GM12878 (cell line): ENCODE measurements at regions not wholly inside any gene's neighbourhood (a gene's known extent, or its start where the extent isn't known, plus 50 kb on each side); places are given as distances from the start of the nearest gene placed in this dataset.

ENCODE experiments used
- ATAC-seq: fragments of 200-7000 bp; cut with Tn5 transposase; 3 replicates; pipeline ENCODE4 v1.9.1; 2020; ENCODE audit warnings: mild to moderate bottlenecking, moderate library complexity
- BruUV-seq: library from RNA; stranded (reverse); fragments of 400-500 nt; replicated peaks from 2 replicates; lab custom pipeline; 2021; lab: Mats Ljungman, UMichigan
- CTCF ChIA-PET: fragments of 300-600 bp; sonication (Branson Sonifier 250); formaldehyde crosslinking; extraction: SDS; loops from one replicate; lab custom pipeline; 2021; ENCODE audit warnings: inconsistent platforms; lab: Yijun Ruan, JAX
- POLR2A ChIA-PET: fragments of 350-600 bp; formaldehyde crosslinking; extraction: SDS; loops from one replicate; lab custom pipeline; 2021; ENCODE audit warnings: inconsistent platforms; lab: Charles Lee
- RAD21 ChIA-PET: fragments of 300-600 bp; sonication (Branson Sonifier 250); formaldehyde crosslinking; loops from one replicate; lab custom pipeline; 2023; ENCODE audit warnings: antibody characterized with exemption; ENCODE audit not compliant: unreplicated experiment; lab: Charles Lee
- SMC1A ChIA-PET: fragments of 300-600 bp; sonication (Branson Sonifier 250); formaldehyde crosslinking; loops from one replicate; lab custom pipeline; 2023; ENCODE audit not compliant: unreplicated experiment, uncharacterized antibody; lab: Charles Lee
- DNase-seq: peaks from one replicate; pipeline ENCODE4 v3.0.0-alpha.2; 2011; ENCODE audit warnings: low read depth, low spot score
- FAIRE-seq: peaks from 3 replicates; lab custom pipeline; 2011; peaks lifted over from hg19 to GRCh38; lab: Jason Lieb, UNC
- H2AFZ ChIP-seq: 2 replicates; pipeline ENCODE4 v1.6.0; 2011; ENCODE audit warnings: low read depth, low read length, control low read depth; ENCODE audit not compliant: control insufficient read depth
- H3K27ac ChIP-seq: 2 replicates; pipeline ENCODE4 v1.5.1; 2011; ENCODE audit warnings: control low read depth; ENCODE audit not compliant: control insufficient read depth, insufficient read depth
- H3K27me3 ChIP-seq, 2 experiments: replicated peaks in 1 of 2; 2 replicates each; pipeline versions ENCODE4 v1.6.0 to v1.6.1; 2011; ENCODE audit warnings: low read length in 1 of 2; ENCODE audit not compliant: control insufficient read depth in 2 of 2, insufficient read depth in 2 of 2
- H3K36me3 ChIP-seq, 2 experiments: 2 replicates each; pipeline ENCODE4 v1.5.1; 2011; ENCODE audit warnings: low read length in 1 of 2; ENCODE audit not compliant: control insufficient read depth in 2 of 2, insufficient read depth in 2 of 2
- H3K4me1 ChIP-seq: 2 replicates; pipeline ENCODE4 v1.6.1; 2011; ENCODE audit warnings: mild to moderate bottlenecking, low read length, moderate library complexity, mixed read lengths; ENCODE audit not compliant: control insufficient read depth, insufficient read depth
- H3K4me2 ChIP-seq: 2 replicates; pipeline ENCODE4 v1.6.0; 2011; ENCODE audit warnings: control low read depth; ENCODE audit not compliant: control insufficient read depth, insufficient read depth
- H3K4me3 ChIP-seq: fragments of 200-600 bp; sonication (generic); 2 replicates; pipeline ENCODE4 v1.5.1; 2016
- H3K79me2 ChIP-seq: 2 replicates; pipeline ENCODE4 v1.6.0; 2011; ENCODE audit warnings: low read length; ENCODE audit not compliant: control insufficient read depth, insufficient read depth
- H3K9ac ChIP-seq: 2 replicates; pipeline ENCODE4 v1.8.0; 2011; ENCODE audit warnings: low read length, control low read depth, mixed read lengths; ENCODE audit not compliant: control insufficient read depth, insufficient read depth
- H3K9me3 ChIP-seq: replicated peaks from 3 replicates; pipeline ENCODE4 v1.5.1; 2011; ENCODE audit warnings: mild to moderate bottlenecking, low read length; ENCODE audit not compliant: control insufficient read depth, insufficient read depth
- H4K20me1 ChIP-seq: 2 replicates; pipeline ENCODE4 v1.6.0; 2011; ENCODE audit not compliant: control insufficient read depth, insufficient read depth
- CHD1 ChIP-seq: IDR thresholded peaks from 2 replicates; pipeline ENCODE4 v1.6.1; 2012; ENCODE audit warnings: low read depth, low read length, improper control_type of control experiment
- RELA ChIP-seq: fragments of 450-650 bp; IDR thresholded peaks from 2 replicates; pipeline ENCODE4 v1.8.0; 2014; ENCODE audit warnings: borderline replicate concordance; ENCODE audit not compliant: partially characterized antibody
- SPI1 ChIP-seq: IDR thresholded peaks from 2 replicates; pipeline ENCODE4 v1.6.1; 2011; ENCODE audit warnings: low read depth, mild to moderate bottlenecking, low read length, moderate library complexity, borderline replicate concordance; ENCODE audit not compliant: insufficient read depth
- TCF12 ChIP-seq: IDR thresholded peaks from 2 replicates; pipeline ENCODE4 v1.6.1; 2011; ENCODE audit warnings: low read depth, mild to moderate bottlenecking, low read length
- WGBS: methylation state at CpG from one replicate; pipeline ENCODE4 v1.1.6; 2016; ENCODE audit warnings: low lambda C conversion rate; ENCODE audit not compliant: insufficient replicate concordance, insufficient coverage; ENCODE audit errors: missing lambda C conversion rate; 5-methylcytosine and 5-hydroxymethylcytosine counted together
- in situ Hi-C: fragments of 300-500 bp; cut with MboI; formaldehyde crosslinking; loops from 9 replicates; pipeline ENCODE4 v1.14.3; 2018; ENCODE audit warnings: mixed read lengths
- intact Hi-C: fragments of 100-400 bp; cut with micrococcal nuclease; formaldehyde crosslinking; loops from one replicate; pipeline ENCODE4 v1.14.2; 2022; ENCODE audit not compliant: unreplicated experiment
- TF ChIP-seq, protein P1 (sequence below): IDR thresholded peaks from 2 replicates; pipeline ENCODE4 v1.6.1; 2011; ENCODE audit warnings: borderline replicate concordance, low read depth, mild to moderate bottlenecking, moderate library complexity, mixed read lengths, low read length; ENCODE audit not compliant: insufficient read depth; ENCODE audit errors: extremely low read length

DNA sequence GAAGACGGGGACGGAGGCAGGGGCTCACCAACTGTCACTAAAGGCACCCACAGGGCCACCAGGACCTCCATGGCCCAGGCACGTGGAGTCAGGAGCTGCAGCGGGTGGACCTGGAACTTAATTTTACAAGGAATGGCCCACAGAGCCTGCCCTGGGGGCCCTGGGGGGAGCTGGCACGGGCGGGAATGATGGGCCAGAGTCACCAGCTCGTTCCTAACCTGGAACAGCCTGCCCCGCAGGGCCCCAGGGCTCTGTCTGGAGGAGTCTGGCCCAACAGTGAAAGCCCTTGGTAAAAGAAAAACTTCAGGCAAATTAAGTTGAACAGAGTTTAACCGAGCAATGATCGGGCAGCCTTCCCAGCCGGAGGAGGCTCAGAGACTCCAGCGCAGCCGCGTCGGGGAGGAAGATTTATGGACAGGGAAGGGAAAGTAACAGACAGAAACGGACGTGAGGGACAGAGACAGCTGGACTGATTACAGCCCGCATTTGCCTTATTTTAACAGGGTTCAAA, 118.4 kb upstream of the TMEM18 start:
- H3K4me3 ChIP-seq: no peak overlapping the region
- intact Hi-C loops: no loop called here
- no peak for DNase-seq
- no peak overlapping the region for H3K9ac ChIP-seq
- no TSS peak for BruUV-seq
- ChIA-PET POLR2A (no interaction called here), SMC1A (no interaction called here), RAD21 (interaction anchor here (1.0 kb wide), 1 partner anchor 64 kb away, joined by 4 read pairs; no protein-coding TSS in a partner anchor), CTCF (no interaction called here)
- no peaks in the 10 kb centered on the region for H4K20me1 ChIP-seq
- WGBS: 47% methylated on average over 18 of the region's 18 CpGs
- in situ Hi-C loops: no loop called here
- no peaks in the 10 kb centered on the region; the same call in 2 of the 3 replicates for H3K9me3 ChIP-seq
- no peak overlapping the region for H3K27ac ChIP-seq
- ATAC-seq: no peak
- no peaks in the 10 kb centered on the region; a peak in 1 of 4 replicates for H3K27me3 ChIP-seq
- H3K79me2 ChIP-seq: no peaks in the 10 kb centered on the region
- no peak overlapping the region for H3K4me2 ChIP-seq
- no peak for FAIRE-seq
- H3K36me3 ChIP-seq: no peaks in the 10 kb centered on the region
- no peak overlapping the region for H2AFZ ChIP-seq
- TF ChIP-seq, protein P1, sequence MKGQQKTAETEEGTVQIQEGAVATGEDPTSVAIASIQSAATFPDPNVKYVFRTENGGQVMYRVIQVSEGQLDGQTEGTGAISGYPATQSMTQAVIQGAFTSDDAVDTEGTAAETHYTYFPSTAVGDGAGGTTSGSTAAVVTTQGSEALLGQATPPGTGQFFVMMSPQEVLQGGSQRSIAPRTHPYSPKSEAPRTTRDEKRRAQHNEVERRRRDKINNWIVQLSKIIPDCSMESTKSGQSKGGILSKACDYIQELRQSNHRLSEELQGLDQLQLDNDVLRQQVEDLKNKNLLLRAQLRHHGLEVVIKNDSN: no peak
- TF ChIP-seq TCF12: no peak
- H3K4me1 ChIP-seq: no peaks in the 10 kb centered on the region

DNA sequence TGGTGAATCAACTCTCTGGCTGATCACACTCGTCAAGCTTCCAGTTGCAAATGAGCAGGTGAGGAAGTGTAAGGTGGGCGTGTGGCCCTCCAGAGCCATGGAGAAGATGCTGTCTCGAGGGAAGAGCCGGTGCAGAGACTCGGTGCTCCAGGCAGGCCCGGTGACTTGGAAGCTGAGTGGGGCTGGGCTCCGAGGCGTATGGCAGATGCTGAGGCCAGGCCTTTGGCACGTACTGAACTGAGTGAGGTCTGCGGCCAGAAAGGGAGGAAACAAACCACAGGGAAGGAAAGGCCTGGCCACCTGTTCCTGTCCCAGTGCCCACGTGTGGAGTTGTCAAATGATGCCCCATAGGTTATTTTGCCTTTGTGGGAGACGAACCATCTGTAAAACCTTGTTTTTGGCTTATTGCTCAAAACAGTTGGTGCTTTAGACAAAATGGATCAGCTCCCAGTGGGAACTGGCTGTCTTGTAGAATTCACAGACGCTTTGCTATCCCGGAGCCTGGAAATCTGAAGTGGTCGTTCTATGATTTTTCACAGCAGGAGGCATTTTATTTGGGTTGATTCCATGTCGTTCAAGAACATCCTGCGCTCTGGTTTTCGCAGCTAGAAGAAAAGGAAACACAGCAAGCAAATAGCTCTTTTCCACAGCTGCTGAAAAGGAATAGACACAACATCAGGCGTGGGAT, 117.5 kb upstream of the TMEM18 start:
- SMC1A ChIA-PET: no interaction called here
- H3K27ac ChIP-seq: no peak overlapping the region
- intact Hi-C loops: no loop called here
- WGBS: 41% methylated on average over 17 of the region's 19 CpGs
- TF ChIP-seq SPI1: no peak
- TF ChIP-seq CHD1: no peak
- TF ChIP-seq RELA: no peak
- TF ChIP-seq, all 136 proteins: peak for 0
- ATAC-seq (no peak), DNase-seq (no peak), FAIRE-seq (no peak)
- RAD21 ChIA-PET: interaction anchor here (1.0 kb wide), 1 partner anchor 65 kb away, joined by 4 read pairs; no protein-coding TSS in a partner anchor
- CTCF ChIA-PET: no interaction called here
- Histone ChIP-seq H4K20me1 (no peaks in the 10 kb centered on the region), H3K9me3 (no peaks in the 10 kb centered on the region; the same call in 2 of the 3 replicates), H3K4me3 (no peak overlapping the region), H3K9ac (no peak overlapping the region), H3K4me2 (no peak overlapping the region), H3K27me3 (no peaks in the 10 kb centered on the region; a peak in 1 of 4 replicates), H3K79me2 (no peaks in the 10 kb centered on the region), H2AFZ (no peak overlapping the region), H3K36me3 (no peaks in the 10 kb centered on the region), H3K4me1 (no peaks in the 10 kb centered on the region)
- BruUV-seq: no TSS peak
- POLR2A ChIA-PET: no interaction called here
- in situ Hi-C loops: no loop called here
